Mesenchymal stem cell (in vitro differentiated cells and primary cell): ENCODE measurements at regions not wholly inside any gene's neighbourhood (a gene's known extent, or its start where the extent isn't known, plus 50 kb on each side); places are given as distances from the start of the nearest gene placed in this dataset.

ENCODE experiments used
- DNase-seq: peaks from one replicate; pipeline ENCODE4 v3.0.0-alpha.2; 2013
- H2AFZ ChIP-seq: one replicate; pipeline ENCODE4 v1.6.1; 2013; ENCODE audit warnings: low read depth, mild to moderate bottlenecking, control low read depth, inconsistent platforms, low read length, moderate library complexity
- H2AK5ac ChIP-seq: 2 replicates; pipeline ENCODE4 v1.6.1; 2013; ENCODE audit warnings: low read length, moderate library complexity, mild to moderate bottlenecking, inconsistent platforms; ENCODE audit not compliant: severe bottlenecking
- H2BK120ac ChIP-seq: one replicate; pipeline ENCODE4 v1.6.1; 2013; ENCODE audit warnings: low read depth, mild to moderate bottlenecking, inconsistent platforms, low read length, moderate library complexity
- H2BK12ac ChIP-seq, 2 experiments: one replicate each; pipeline ENCODE4 v1.6.1; 2013; ENCODE audit warnings: inconsistent platforms in 2 of 2, low read length in 2 of 2, mild to moderate bottlenecking in 2 of 2, moderate library complexity in 2 of 2, control low read depth in 1 of 2
- H2BK15ac ChIP-seq: one replicate; pipeline ENCODE4 v1.6.1; 2013; ENCODE audit warnings: mild to moderate bottlenecking, low read depth, inconsistent platforms; ENCODE audit not compliant: poor library complexity, severe bottlenecking
- H2BK5ac ChIP-seq: 2 replicates; pipeline ENCODE4 v1.6.1; 2013; ENCODE audit warnings: low read depth, mild to moderate bottlenecking, low read length, control low read depth, inconsistent platforms; ENCODE audit not compliant: poor library complexity, severe bottlenecking
- H3K14ac ChIP-seq, 2 experiments: one replicate each; pipeline ENCODE4 v1.6.1; 2013; ENCODE audit warnings: inconsistent platforms in 2 of 2, low read length in 2 of 2, control low read depth in 1 of 2, mild to moderate bottlenecking in 1 of 2, moderate library complexity in 1 of 2
- H3K18ac ChIP-seq, 2 experiments: one replicate each; pipeline ENCODE4 v1.6.1; 2013; ENCODE audit warnings: inconsistent platforms in 2 of 2, low read length in 2 of 2, control low read depth in 1 of 2, low read depth in 1 of 2, mild to moderate bottlenecking in 1 of 2
- H3K23ac ChIP-seq, 2 experiments: one replicate each; pipeline ENCODE4 v1.6.1; 2013; ENCODE audit warnings: inconsistent platforms in 2 of 2, low read length in 2 of 2, mild to moderate bottlenecking in 2 of 2, moderate library complexity in 2 of 2, control low read depth in 1 of 2
- H3K27ac ChIP-seq: 2 replicates; pipeline ENCODE4 v1.5.1; 2013; ENCODE audit warnings: mild to moderate bottlenecking, moderate library complexity, low read length, control low read depth, inconsistent platforms; ENCODE audit not compliant: poor library complexity, severe bottlenecking
- H3K27me3 ChIP-seq, 2 experiments: 2 replicates each; pipeline versions ENCODE4 v1.6.1 to v1.7.0; 2013; ENCODE audit warnings: low read length in 2 of 2, mild to moderate bottlenecking in 2 of 2, moderate library complexity in 2 of 2, control low read depth in 1 of 2, inconsistent platforms in 1 of 2; ENCODE audit not compliant: control insufficient read depth in 1 of 2, insufficient read depth in 1 of 2
- H3K36me3 ChIP-seq, 2 experiments: 2 replicates each; pipeline versions ENCODE4 v1.6.1 to v1.7.0; 2013; ENCODE audit warnings: low read length in 2 of 2, control low read depth in 1 of 2, inconsistent platforms in 1 of 2, low read depth in 1 of 2, mild to moderate bottlenecking in 1 of 2; ENCODE audit not compliant: insufficient read depth in 2 of 2, control insufficient read depth in 1 of 2
- H3K4ac ChIP-seq, 2 experiments: one replicate each; pipeline ENCODE4 v1.6.1; 2013; ENCODE audit warnings: inconsistent platforms in 2 of 2, low read length in 2 of 2, mild to moderate bottlenecking in 2 of 2, moderate library complexity in 2 of 2, control low read depth in 1 of 2, low read depth in 1 of 2
- H3K4me1 ChIP-seq: 2 replicates; pipeline ENCODE4 v1.6.1; 2013; ENCODE audit warnings: low read depth, low read length, control low read depth; ENCODE audit not compliant: control insufficient read depth, insufficient read depth
- H3K4me2 ChIP-seq: 2 replicates; pipeline ENCODE4 v1.6.1; 2013; ENCODE audit warnings: low read length, mild to moderate bottlenecking, inconsistent platforms; ENCODE audit not compliant: poor library complexity, severe bottlenecking
- H3K4me3 ChIP-seq, 2 experiments: 2 replicates each; pipeline versions ENCODE4 v1.5.1 to v1.7.0; 2013; ENCODE audit warnings: low read length in 2 of 2, mild to moderate bottlenecking in 2 of 2, control low read depth in 1 of 2, low read depth in 1 of 2; ENCODE audit not compliant: insufficient read depth in 1 of 2
- H3K79me1 ChIP-seq: replicated peaks from 2 replicates; pipeline ENCODE4 v1.6.1; 2013; ENCODE audit warnings: mild to moderate bottlenecking, control low read depth, low read length, inconsistent platforms; ENCODE audit not compliant: poor library complexity, severe bottlenecking
- H3K9ac ChIP-seq: 2 replicates; pipeline ENCODE4 v1.7.0; 2013; ENCODE audit warnings: mild to moderate bottlenecking, low read length, moderate library complexity
- H3K9me3 ChIP-seq: 2 replicates; pipeline ENCODE4 v1.7.0; 2013; ENCODE audit warnings: mild to moderate bottlenecking, low read length; ENCODE audit not compliant: control insufficient read depth
- H4K8ac ChIP-seq: one replicate; pipeline ENCODE4 v1.6.1; 2013; ENCODE audit warnings: inconsistent platforms, mild to moderate bottlenecking, low read length, moderate library complexity
- H4K91ac ChIP-seq: one replicate; pipeline ENCODE4 v1.6.1; 2013; ENCODE audit warnings: mild to moderate bottlenecking, low read length, inconsistent platforms
- WGBS: methylation state at CpG from one replicate; pipeline ENCODE4 v1.1.7; 2013; ENCODE audit warnings: mixed read lengths; 5-methylcytosine and 5-hydroxymethylcytosine counted together

DNA sequence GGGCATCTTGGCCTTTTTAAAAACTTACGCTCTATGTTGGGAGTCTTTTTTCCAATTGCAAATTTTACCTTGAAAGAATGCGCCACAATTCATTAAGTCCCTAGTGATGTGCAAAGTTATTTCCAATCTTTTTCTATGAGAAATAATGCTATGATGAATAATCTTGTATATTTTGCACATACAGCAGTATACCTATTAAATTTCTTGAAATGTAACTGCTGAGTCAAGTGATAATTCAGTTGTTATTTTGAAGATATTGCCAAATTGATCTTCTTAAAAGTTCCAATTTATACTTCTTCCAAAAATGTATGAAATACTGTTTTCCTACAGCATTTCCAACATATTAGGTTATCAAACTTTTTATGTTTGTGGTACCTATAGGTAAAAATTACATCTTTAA is 92.8 kb upstream of the PPP2R2B start:
- H2BK12ac ChIP-seq = no peak overlapping the region
- H3K9ac ChIP-seq = no peak overlapping the region
- H2BK15ac ChIP-seq = no peak overlapping the region
- H3K4me2 ChIP-seq = no peak overlapping the region
- 100% methylated on average over 1 of the region's 2 CpGs for WGBS
- no peak overlapping the region for H3K23ac ChIP-seq
- H2BK120ac ChIP-seq = no peak overlapping the region
- no peak overlapping the region for H2AFZ ChIP-seq
- H4K91ac ChIP-seq = no peak overlapping the region
- H3K4me1 ChIP-seq = no peaks in the 10 kb centered on the region
- no peak overlapping the region for H3K27ac ChIP-seq
- H3K4ac ChIP-seq = no peak overlapping the region
- H3K18ac ChIP-seq = no peak overlapping the region
- H2BK5ac ChIP-seq = no peak overlapping the region
- no peak overlapping the region for H3K4me3 ChIP-seq
- H3K27me3 ChIP-seq = no peaks in the 10 kb centered on the region
- no peak overlapping the region for H2AK5ac ChIP-seq
- no peaks in the 10 kb centered on the region for H3K79me1 ChIP-seq
- no peak overlapping the region for H4K8ac ChIP-seq
- no peak overlapping the region for H3K14ac ChIP-seq
- H3K36me3 ChIP-seq = no peaks in the 10 kb centered on the region
- no peak for DNase-seq
- no peaks in the 10 kb centered on the region for H3K9me3 ChIP-seq

DNA sequence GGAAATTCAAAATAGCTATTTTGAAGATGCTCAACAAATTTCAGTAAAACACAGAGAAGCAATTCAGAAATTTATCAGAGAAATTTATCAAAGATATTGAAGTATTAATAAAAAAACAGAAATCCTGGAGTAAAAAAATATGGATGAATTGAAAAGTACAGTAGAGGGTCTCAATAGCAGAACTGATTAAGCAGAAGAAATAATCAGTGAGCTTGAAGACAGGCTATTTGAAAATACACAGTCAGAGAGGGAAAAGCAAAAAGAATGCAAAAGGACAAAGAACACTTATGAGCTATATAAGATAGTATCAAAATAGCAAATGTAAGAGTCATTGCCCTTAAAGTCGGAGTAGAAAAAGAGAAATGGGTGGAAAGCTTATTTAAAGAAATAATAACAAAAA is 107.9 kb upstream of the PPP2R2B start:
- Histone ChIP-seq H2BK5ac (no peak overlapping the region), H3K9ac (no peak overlapping the region), H2BK12ac (no peak overlapping the region), H3K27me3 (no peaks in the 10 kb centered on the region), H3K4me2 (no peak overlapping the region), H2BK120ac (no peak overlapping the region), H2BK15ac (no peak overlapping the region), H3K79me1 (no peaks in the 10 kb centered on the region), H3K18ac (no peak overlapping the region), H3K4me1 (no peaks in the 10 kb centered on the region), H3K4ac (no peak overlapping the region), H3K36me3 (no peaks in the 10 kb centered on the region), H4K91ac (no peak overlapping the region), H3K4me3 (no peak overlapping the region), H3K23ac (no peak overlapping the region), H3K14ac (no peak overlapping the region), H3K9me3 (peaks cover 33% of the 10 kb centered on the region), H2AFZ (no peak overlapping the region), H2AK5ac (no peak overlapping the region), H3K27ac (no peak overlapping the region), H4K8ac (no peak overlapping the region)
- DNase-seq = no peak
- WGBS = no CpG with 5 or more reads among the region's 1 CpG

DNA sequence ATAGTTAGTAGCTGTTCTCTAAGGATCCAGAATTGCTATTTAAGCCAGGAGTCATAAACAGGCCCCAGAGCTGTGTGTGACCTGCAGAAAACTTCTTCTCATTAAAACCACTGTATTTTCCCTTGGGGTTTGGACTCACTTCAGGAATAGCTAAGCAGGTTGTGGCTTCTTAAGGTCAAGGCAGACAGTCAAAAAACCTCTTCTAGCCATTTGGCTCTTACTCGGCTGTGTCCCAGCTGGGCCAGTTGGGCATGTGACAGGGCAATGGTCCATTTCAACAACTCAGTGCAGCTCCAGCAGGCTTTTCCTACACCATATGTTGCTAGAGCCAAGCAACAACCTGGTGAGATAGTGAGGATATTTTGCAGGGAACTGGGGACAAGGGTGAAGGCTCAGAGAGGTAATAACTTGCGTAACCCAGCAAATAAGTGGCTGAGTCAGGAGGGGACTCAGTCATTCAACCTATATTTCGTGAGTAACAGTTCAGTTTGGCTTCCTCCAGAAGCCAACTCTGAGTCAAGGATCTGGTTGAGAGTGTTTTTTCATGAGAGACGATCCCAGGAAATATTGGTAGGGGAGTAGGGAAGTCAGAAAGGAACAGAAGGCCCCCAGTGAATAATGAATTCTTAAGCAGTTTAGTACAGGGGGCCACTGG is 115.4 kb upstream of the PPP2R2B start:
- Histone ChIP-seq H4K91ac (no peak overlapping the region), H2AK5ac (no peak overlapping the region), H3K4me3 (no peak overlapping the region), H3K4me2 (no peak overlapping the region), H4K8ac (no peak overlapping the region), H2BK120ac (no peak overlapping the region), H3K14ac (no peak overlapping the region), H3K9me3 (peaks cover 17% of the 10 kb centered on the region), H2AFZ (no peak overlapping the region), H3K79me1 (no peaks in the 10 kb centered on the region), H3K4me1 (no peaks in the 10 kb centered on the region), H2BK5ac (no peak overlapping the region), H3K4ac (no peak overlapping the region), H3K18ac (no peak overlapping the region), H3K36me3 (no peaks in the 10 kb centered on the region), H3K27ac (no peak overlapping the region), H3K23ac (no peak overlapping the region), H3K9ac (no peak overlapping the region), H2BK15ac (no peak overlapping the region), H3K27me3 (peaks cover 0 to 5% of the 10 kb centered on the region in 2 experiments), H2BK12ac (no peak overlapping the region)
- 61% methylated on average over 4 of the region's 4 CpGs for WGBS
- DNase-seq = no peak

DNA sequence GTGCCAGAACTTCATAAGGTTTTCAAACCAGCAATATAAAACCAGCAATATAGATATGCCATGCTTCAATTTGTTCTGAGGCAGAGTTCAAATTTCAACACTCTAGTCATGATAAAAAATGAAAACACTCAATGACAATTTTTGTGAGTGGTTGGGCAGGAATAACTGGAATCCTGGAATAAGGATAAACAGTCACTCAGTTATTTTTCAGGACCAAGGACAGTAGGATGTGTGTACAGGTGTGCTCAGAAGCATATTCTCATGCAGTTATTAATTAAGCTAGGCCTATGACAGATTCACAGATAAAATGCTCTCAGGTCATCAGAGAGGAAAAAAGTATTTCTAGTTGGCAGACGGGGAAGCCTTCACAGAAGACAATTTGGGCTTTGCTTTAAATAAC is 117.3 kb upstream of the PPP2R2B start:
- peaks cover 7% of the 10 kb centered on the region for H3K9me3 ChIP-seq
- no peak overlapping the region for H2AFZ ChIP-seq
- H3K4me2 ChIP-seq = no peak overlapping the region
- no peak for DNase-seq
- WGBS = 74% methylated on average over 1 of the region's 1 CpG
- no peak overlapping the region for H4K8ac ChIP-seq
- H3K36me3 ChIP-seq = no peaks in the 10 kb centered on the region
- H3K9ac ChIP-seq = no peak overlapping the region
- no peaks in the 10 kb centered on the region for H3K79me1 ChIP-seq
- H3K4me3 ChIP-seq = no peak overlapping the region
- H3K27me3 ChIP-seq = peaks cover 0 to 5% of the 10 kb centered on the region in 2 experiments
- H3K27ac ChIP-seq = no peak overlapping the region
- no peaks in the 10 kb centered on the region for H3K4me1 ChIP-seq
- H2AK5ac ChIP-seq = no peak overlapping the region
- H2BK5ac ChIP-seq = no peak overlapping the region
- H3K4ac ChIP-seq = no peak overlapping the region
- H3K23ac ChIP-seq = no peak overlapping the region
- no peak overlapping the region for H2BK12ac ChIP-seq
- no peak overlapping the region for H3K14ac ChIP-seq
- H3K18ac ChIP-seq = no peak overlapping the region
- H2BK120ac ChIP-seq = no peak overlapping the region
- H4K91ac ChIP-seq = no peak overlapping the region
- H2BK15ac ChIP-seq = no peak overlapping the region
